BE2C (cell line): ENCODE measurements at regions not wholly inside any gene's neighbourhood (a gene's known extent, or its start where the extent isn't known, plus 50 kb on each side); places are given as distances from the start of the nearest gene placed in this dataset.

Experiments
- DNase-seq: peaks from one replicate; pipeline ENCODE4 v3.0.0-alpha.2; 2020
- H3K27me3 ChIP-seq: fragments of 250-450 bp; sonication (Bioruptor Pico); 2 replicates; pipeline ENCODE4 v1.5.1; 2020; ENCODE audit warnings: mild to moderate bottlenecking
- H3K36me3 ChIP-seq: fragments of 250-450 bp; sonication (Bioruptor Pico); 2 replicates; pipeline ENCODE4 v1.5.1; 2020; ENCODE audit warnings: mild to moderate bottlenecking
- H3K4me1 ChIP-seq: fragments of 250-450 bp; sonication (Bioruptor Pico); 2 replicates; pipeline ENCODE4 v1.5.1; 2020
- H3K4me3 ChIP-seq: 2 replicates; pipeline ENCODE4 v1.5.1; 2011; ENCODE audit warnings: low read depth, low read length
- H3K9me3 ChIP-seq: fragments of 250-450 bp; sonication (Bioruptor Pico); 2 replicates; pipeline ENCODE4 v1.5.1; 2020
- CTCF ChIP-seq: IDR thresholded peaks from 2 replicates; pipeline ENCODE4 v1.5.1; 2012; ENCODE audit warnings: mild to moderate bottlenecking, low read depth, low read length

- DNase-seq = no peak
- Histone ChIP-seq H3K4me3 (no peak overlapping the region), H3K9me3 (no peaks in the 10 kb centered on the region; the same call in none of the 2 replicates), H3K4me1 (no peaks in the 10 kb centered on the region), H3K36me3 (no peaks in the 10 kb centered on the region), H3K27me3 (no peaks in the 10 kb centered on the region)
- no peak for TF ChIP-seq CTCF
Observed at GRCh38 chr22:48828688-48829087, 999.0 kb downstream of the BRD1 start.

- no peak for TF ChIP-seq CTCF
- Histone ChIP-seq H3K9me3 (no peaks in the 10 kb centered on the region; the same call in none of the 2 replicates), H3K27me3 (no peaks in the 10 kb centered on the region), H3K4me1 (no peaks in the 10 kb centered on the region), H3K4me3 (no peak overlapping the region), H3K36me3 (no peaks in the 10 kb centered on the region)
- no peak for DNase-seq
Observed at GRCh38 chr22:48827904-48828555, 999.6 kb downstream of the BRD1 start.

DNA sequence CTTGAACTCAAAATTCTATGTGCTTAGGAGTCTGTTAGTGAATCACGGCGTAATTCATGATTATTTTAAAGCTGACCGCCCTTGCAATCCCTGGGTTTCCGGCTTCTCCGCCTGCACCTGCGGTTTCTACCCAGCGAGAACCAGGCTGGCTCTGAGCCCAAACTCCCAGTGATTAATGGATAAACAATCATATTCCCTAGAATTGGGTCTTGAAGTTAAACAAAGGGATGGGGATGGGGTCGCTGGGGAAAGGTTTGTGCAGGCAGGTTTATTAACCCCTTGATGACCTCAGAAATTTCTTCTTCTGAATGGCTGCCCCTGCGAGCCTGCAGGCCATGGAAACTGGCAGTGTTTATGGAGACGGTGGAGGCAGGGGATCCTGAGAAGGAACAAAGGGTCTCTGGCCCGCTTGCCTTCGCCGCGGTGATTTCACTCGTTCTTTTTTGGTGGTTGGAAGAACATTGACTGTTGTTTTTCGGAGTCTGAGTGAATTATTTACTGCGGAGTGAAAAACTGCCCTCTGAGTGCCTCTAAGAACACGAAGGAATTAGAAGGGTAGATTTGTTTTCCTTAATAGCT lies 1000.3 kb downstream of the BRD1 start:
- no peaks in the 10 kb centered on the region for H3K4me1 ChIP-seq
- no peak for DNase-seq
- no peaks in the 10 kb centered on the region for H3K27me3 ChIP-seq
- no peaks in the 10 kb centered on the region; the same call in none of the 2 replicates for H3K9me3 ChIP-seq
- H3K36me3 ChIP-seq = no peaks in the 10 kb centered on the region
- TF ChIP-seq CTCF = no peak
- H3K4me3 ChIP-seq = no peak overlapping the region

GRCh38 chr22:48826546-48826945 lies 1001.1 kb downstream of the BRD1 start:
- DNase-seq = no peak
- no peak for TF ChIP-seq CTCF
- no peaks in the 10 kb centered on the region for H3K36me3 ChIP-seq

GRCh38 chr22:48825802-48826520 lies 1001.7 kb downstream of the BRD1 start:
- no peak for TF ChIP-seq CTCF
- no peaks in the 10 kb centered on the region for H3K27me3 ChIP-seq

More at GRCh38 chr22:48826546-48826945, 1001.1 kb downstream of the BRD1 start:
- no peaks in the 10 kb centered on the region for H3K27me3 ChIP-seq
- H3K9me3 ChIP-seq = no peaks in the 10 kb centered on the region; the same call in none of the 2 replicates
- no peak overlapping the region for H3K4me3 ChIP-seq
- no peaks in the 10 kb centered on the region for H3K4me1 ChIP-seq

More at GRCh38 chr22:48825802-48826520, 1001.7 kb downstream of the BRD1 start:
- DNase-seq = no peak
- Histone ChIP-seq H3K4me1 (no peaks in the 10 kb centered on the region), H3K9me3 (no peaks in the 10 kb centered on the region; the same call in none of the 2 replicates), H3K36me3 (no peaks in the 10 kb centered on the region), H3K4me3 (no peak overlapping the region)
